ENCODE measurements at regions not wholly inside any gene's neighbourhood (a gene's known extent, or its start where the extent isn't known, plus 50 kb on each side); places are given as distances from the start of the nearest gene placed in this dataset.

DNA sequence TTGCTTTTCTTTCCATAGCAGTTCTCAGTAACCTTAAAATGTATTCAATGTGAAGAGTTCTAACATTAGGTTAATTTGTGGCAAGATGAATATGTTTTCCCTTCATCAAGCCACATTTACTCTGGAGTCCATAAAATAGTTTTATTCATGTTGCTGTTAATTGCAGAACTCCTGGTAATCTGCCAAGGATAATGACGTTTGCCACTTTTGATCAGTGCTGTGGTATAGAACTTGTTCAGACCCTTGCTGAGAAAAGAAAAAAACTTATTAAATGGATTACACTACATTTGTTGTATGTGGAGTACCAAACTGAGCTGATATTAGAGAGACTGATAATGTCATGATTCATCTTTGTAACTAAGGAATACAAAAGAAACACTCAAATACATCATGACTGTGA lies 212.4 kb upstream of the DMAC1 start:
- TF ChIP-seq POLR2A (IDR thresholded peaks at IDR 0.05; ENCODE audit: low read depth, low read length), result no peak
- TF ChIP-seq, protein P1, sequence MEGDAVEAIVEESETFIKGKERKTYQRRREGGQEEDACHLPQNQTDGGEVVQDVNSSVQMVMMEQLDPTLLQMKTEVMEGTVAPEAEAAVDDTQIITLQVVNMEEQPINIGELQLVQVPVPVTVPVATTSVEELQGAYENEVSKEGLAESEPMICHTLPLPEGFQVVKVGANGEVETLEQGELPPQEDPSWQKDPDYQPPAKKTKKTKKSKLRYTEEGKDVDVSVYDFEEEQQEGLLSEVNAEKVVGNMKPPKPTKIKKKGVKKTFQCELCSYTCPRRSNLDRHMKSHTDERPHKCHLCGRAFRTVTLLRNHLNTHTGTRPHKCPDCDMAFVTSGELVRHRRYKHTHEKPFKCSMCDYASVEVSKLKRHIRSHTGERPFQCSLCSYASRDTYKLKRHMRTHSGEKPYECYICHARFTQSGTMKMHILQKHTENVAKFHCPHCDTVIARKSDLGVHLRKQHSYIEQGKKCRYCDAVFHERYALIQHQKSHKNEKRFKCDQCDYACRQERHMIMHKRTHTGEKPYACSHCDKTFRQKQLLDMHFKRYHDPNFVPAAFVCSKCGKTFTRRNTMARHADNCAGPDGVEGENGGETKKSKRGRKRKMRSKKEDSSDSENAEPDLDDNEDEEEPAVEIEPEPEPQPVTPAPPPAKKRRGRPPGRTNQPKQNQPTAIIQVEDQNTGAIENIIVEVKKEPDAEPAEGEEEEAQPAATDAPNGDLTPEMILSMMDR (IDR thresholded peaks at IDR 0.05; ENCODE audit: extremely low read depth in 1 of 2, insufficient read depth in 1 of 2, low read depth in 1 of 2, low read length in 2 of 2), result no peak
- TF ChIP-seq POLR2AphosphoS5 (IDR thresholded peaks at IDR 0.05; ENCODE audit: insufficient read depth, low read depth, low read length), result no peak
- no peak for TF ChIP-seq JUN (IDR thresholded peaks at IDR 0.05; ENCODE audit: borderline replicate concordance, insufficient read depth, insufficient read length, low read depth)
- no peak for TF ChIP-seq EZH2 (IDR thresholded peaks at IDR 0.05; ENCODE audit: borderline replicate concordance, low read depth, low read length, severe bottlenecking)
- no peak for TF ChIP-seq MAX (IDR thresholded peaks at IDR 0.05; ENCODE audit: insufficient read depth, insufficient read length)
- no peak for TF ChIP-seq GATA2 (IDR thresholded peaks at IDR 0.05; ENCODE audit: insufficient read depth, insufficient read length, low read depth, low read length)
- no peak for TF ChIP-seq MYC (IDR thresholded peaks at IDR 0.05; ENCODE audit: low read depth, low read length)
- no peak for TF ChIP-seq FOS (IDR thresholded peaks at IDR 0.05; ENCODE audit: borderline replicate concordance, insufficient read depth, low read length)

Data from endothelial cell of umbilical vein (primary cell).